HepG2 (cell line): ENCODE measurements at regions not wholly inside any gene's neighbourhood (a gene's known extent, or its start where the extent isn't known, plus 50 kb on each side); places are given as distances from the start of the nearest gene placed in this dataset.

Experiments used
- ATAC-seq: fragments of 200-7000 bp; cut with Tn5 transposase; 3 replicates; pipeline ENCODE4 v1.9.1; 2020; ENCODE audit warnings: mild to moderate bottlenecking, moderate library complexity
- BruUV-seq: library from RNA; stranded (reverse); fragments of 400-500 nt; replicated peaks from 2 replicates; lab custom pipeline; 2021; lab: Mats Ljungman, UMichigan
- CTCF ChIA-PET: fragments of 300-600 bp; formaldehyde crosslinking; extraction: SDS; loops from one replicate; lab custom pipeline; 2021; ENCODE audit warnings: low total read pairs, inconsistent platforms, low intra/inter-chr PET ratio; lab: Yijun Ruan, JAX
- POLR2A ChIA-PET: fragments of 350-600 bp; sonication (Branson Sonifier 250); formaldehyde crosslinking; loops from one replicate; lab custom pipeline; 2020; ENCODE audit warnings: antibody characterized with exemption, inconsistent platforms; lab: Yijun Ruan, JAX
- DNase-seq: peaks from one replicate; pipeline ENCODE4 v3.0.0-alpha.2; 2015; ENCODE audit warnings: low spot score
- FAIRE-seq: peaks from 3 replicates; lab custom pipeline; 2011; peaks lifted over from hg19 to GRCh38; lab: Jason Lieb, UNC
- H2AFZ ChIP-seq: one replicate; pipeline ENCODE4 v1.6.1; 2011; ENCODE audit warnings: low read length, inconsistent platforms
- H3K27ac ChIP-seq: fragments of 300-600 bp; 3 replicates; pipeline ENCODE4 v1.8.0; 2011; ENCODE audit warnings: mixed run types, mild to moderate bottlenecking, mixed read lengths, low read length, inconsistent platforms; ENCODE audit not compliant: insufficient read depth; ENCODE audit errors: extremely low read length
- H3K27me3 ChIP-seq, 2 experiments: fragments of 200-600 bp in 1 of 2; 2 replicates in 1 of 2; 3 replicates in 1 of 2; pipeline versions ENCODE4 v1.6.0 to v1.8.0; 2011; ENCODE audit warnings: low read length in 2 of 2, mild to moderate bottlenecking in 2 of 2, moderate library complexity in 2 of 2, inconsistent platforms in 1 of 2; ENCODE audit not compliant: insufficient read depth in 2 of 2, control insufficient read depth in 1 of 2
- H3K36me3 ChIP-seq, 2 experiments: fragments of 200-600 bp in 1 of 2; replicated peaks in 1 of 2; 2 replicates in 1 of 2; 3 replicates in 1 of 2; pipeline versions ENCODE4 v1.5.1 to v1.8.0; 2011; ENCODE audit warnings: low read length in 2 of 2, inconsistent platforms in 1 of 2; ENCODE audit not compliant: insufficient read depth in 2 of 2, control insufficient read depth in 1 of 2
- H3K4me1 ChIP-seq: 2 replicates; pipeline ENCODE4 v1.5.1; 2012; ENCODE audit warnings: low read length, inconsistent platforms; ENCODE audit not compliant: insufficient read depth
- H3K4me2 ChIP-seq: 2 replicates; pipeline ENCODE4 v1.6.0; 2011; ENCODE audit warnings: low read depth, low read length, inconsistent platforms
- H3K4me3 ChIP-seq, 3 experiments: fragments of 200-600 bp in 1 of 3; sonication (generic), shearing (Covaris generic) in 1 of 3; replicated peaks in 1 of 3; 2 replicates each; pipeline ENCODE4 v1.5.1; 2011 to 2016; ENCODE audit warnings: low read length in 3 of 3, inconsistent platforms in 2 of 3, low read depth in 2 of 3, mild to moderate bottlenecking in 2 of 3, control low read depth in 1 of 3, mixed read lengths in 1 of 3; ENCODE audit not compliant: insufficient read depth in 1 of 3
- H3K79me2 ChIP-seq: one replicate; pipeline ENCODE4 v1.6.1; 2011; ENCODE audit warnings: low read length, inconsistent platforms; ENCODE audit not compliant: insufficient read depth
- H3K9ac ChIP-seq: 2 replicates; pipeline ENCODE4 v1.6.0; 2011; ENCODE audit warnings: mild to moderate bottlenecking, low read depth, low read length, inconsistent platforms; ENCODE audit not compliant: insufficient read depth
- H3K9me3 ChIP-seq: 2 replicates; pipeline ENCODE4 v1.5.1; 2012; ENCODE audit warnings: mild to moderate bottlenecking, low read length
- H4K20me1 ChIP-seq: 2 replicates; pipeline ENCODE4 v1.6.0; 2011; ENCODE audit warnings: inconsistent platforms, mild to moderate bottlenecking, low read length, moderate library complexity; ENCODE audit not compliant: insufficient read depth
- ARNTL ChIP-seq: sonication (generic); formaldehyde crosslinking; IDR thresholded peaks from 2 replicates; pipeline ENCODE4 v1.4.0; 2020; ENCODE audit warnings: mild to moderate bottlenecking, missing genetic modification reagents
- CBX1 ChIP-seq: IDR thresholded peaks from one replicate; pipeline ENCODE4 v1.6.1; 2016; ENCODE audit warnings: antibody characterized with exemption, low read depth
- GABPB1 ChIP-seq: IDR thresholded peaks from 2 replicates; pipeline ENCODE4 v1.6.1; 2016; ENCODE audit warnings: mild to moderate bottlenecking, missing genetic modification reagents, moderate library complexity, missing compliant biosample characterization
- GPN1 ChIP-seq: sonication (generic); formaldehyde crosslinking; IDR thresholded peaks from 2 replicates; pipeline ENCODE4 v1.5.1; 2020; ENCODE audit warnings: missing genetic modification reagents, borderline replicate concordance
- GZF1 ChIP-seq: sonication (generic); formaldehyde crosslinking; IDR thresholded peaks from 2 replicates; pipeline ENCODE4 v1.5.1; 2020; ENCODE audit warnings: mild to moderate bottlenecking, missing genetic modification reagents
- HBP1 ChIP-seq: IDR thresholded peaks from 2 replicates; pipeline ENCODE4 v1.6.1; 2016; ENCODE audit warnings: low read depth, control low read depth
- IRF1 ChIP-seq: sonication (generic); formaldehyde crosslinking; IDR thresholded peaks from 2 replicates; pipeline ENCODE4 v1.4.0; 2020; ENCODE audit warnings: low read depth, mild to moderate bottlenecking, missing genetic modification reagents
- JUN ChIP-seq: sonication (generic); formaldehyde crosslinking; IDR thresholded peaks from 2 replicates; pipeline ENCODE4 v1.4.0; 2020; ENCODE audit warnings: mild to moderate bottlenecking, missing genetic modification reagents
- KDM5A ChIP-seq: fragments of 200-600 bp; sonication (generic); IDR thresholded peaks from 2 replicates; pipeline ENCODE4 v1.7.0; 2018; ENCODE audit warnings: antibody characterized with exemption, mild to moderate bottlenecking, low read length, borderline replicate concordance
- KLF15 ChIP-seq: sonication (generic); formaldehyde crosslinking; IDR thresholded peaks from 2 replicates; pipeline ENCODE4 v1.8.1; 2023; ENCODE audit warnings: borderline replicate concordance, mild to moderate bottlenecking, inconsistent platforms, missing genetic modification reagents, mixed read lengths
- NFE2L1 ChIP-seq: sonication (generic); formaldehyde crosslinking; IDR thresholded peaks from 2 replicates; pipeline ENCODE4 v1.4.0; 2020; ENCODE audit warnings: missing genetic modification reagents, mild to moderate bottlenecking, borderline replicate concordance
- RXRB ChIP-seq: IDR thresholded peaks from 2 replicates; pipeline ENCODE4 v1.6.1; 2016; ENCODE audit warnings: borderline replicate concordance, missing genetic modification reagents, missing compliant biosample characterization
- SIN3A ChIP-seq: IDR thresholded peaks from 2 replicates; pipeline ENCODE4 v1.6.1; 2011; ENCODE audit warnings: low read depth, mild to moderate bottlenecking, control low read depth, low read length, borderline replicate concordance
- SRY ChIP-seq: sonication (generic); formaldehyde crosslinking; IDR thresholded peaks from 2 replicates; pipeline ENCODE4 v1.8.0; 2022; ENCODE audit warnings: mild to moderate bottlenecking, missing genetic modification reagents
- ZNF10 ChIP-seq: sonication (generic); formaldehyde crosslinking; IDR thresholded peaks from 2 replicates; pipeline ENCODE4 v1.4.0; 2020; ENCODE audit warnings: mild to moderate bottlenecking, low read depth, missing genetic modification reagents, borderline replicate concordance
- ZNF276 ChIP-seq: sonication (generic); formaldehyde crosslinking; IDR thresholded peaks from 2 replicates; pipeline ENCODE4 v1.4.0; 2020; ENCODE audit warnings: mild to moderate bottlenecking, low read depth, missing genetic modification reagents
- ZNF501 ChIP-seq: sonication (generic); formaldehyde crosslinking; IDR thresholded peaks from 2 replicates; pipeline ENCODE4 v1.5.1; 2020; ENCODE audit warnings: mild to moderate bottlenecking, moderate library complexity, missing genetic modification reagents
- WGBS: methylation state at CpG from one replicate; pipeline ENCODE4 v1.1.6; 2017; ENCODE audit warnings: low lambda C conversion rate; 5-methylcytosine and 5-hydroxymethylcytosine counted together
- in situ Hi-C: cut with HindIII; loops from 2 replicates; pipeline ENCODE4 v1.10.0; 2017; ENCODE audit warnings: low pct_unique_long_range_greater_than_20kb; ENCODE audit not compliant: extremely low pct_ligation_motif_present
- intact Hi-C: fragments of 100-400 bp; cut with micrococcal nuclease; formaldehyde crosslinking; loops from one replicate; pipeline ENCODE4 v1.10.0; 2022; ENCODE audit not compliant: unreplicated experiment
- TF ChIP-seq, protein P1 (sequence below): sonication (generic); formaldehyde crosslinking; IDR thresholded peaks from 2 replicates; pipeline ENCODE4 v1.8.0; 2022; ENCODE audit warnings: mild to moderate bottlenecking, missing genetic modification reagents, moderate library complexity
- TF ChIP-seq, protein P2 (sequence below): sonication (generic); formaldehyde crosslinking; IDR thresholded peaks from 2 replicates; pipeline ENCODE4 v1.8.0; 2022; ENCODE audit warnings: mild to moderate bottlenecking, missing genetic modification reagents, borderline replicate concordance

GRCh38 chr11:57901278-57901677 lies 122.4 kb upstream of the OR9Q1 start (continued):
- TF ChIP-seq ARNTL (CRISPR knock-in tag) (no peak), ZNF10 (CRISPR knock-in tag) (no peak), CBX1 (no peak), HBP1 (CRISPR knock-in tag) (no peak)
- TF ChIP-seq, protein P1, sequence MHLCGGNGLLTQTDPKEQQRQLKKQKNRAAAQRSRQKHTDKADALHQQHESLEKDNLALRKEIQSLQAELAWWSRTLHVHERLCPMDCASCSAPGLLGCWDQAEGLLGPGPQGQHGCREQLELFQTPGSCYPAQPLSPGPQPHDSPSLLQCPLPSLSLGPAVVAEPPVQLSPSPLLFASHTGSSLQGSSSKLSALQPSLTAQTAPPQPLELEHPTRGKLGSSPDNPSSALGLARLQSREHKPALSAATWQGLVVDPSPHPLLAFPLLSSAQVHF (CRISPR knock-in tag) = no peak
- TF ChIP-seq, all 625 proteins: peak for 0

GRCh38 chr11:57901756-57902155 lies 121.9 kb upstream of the OR9Q1 start:
- Histone ChIP-seq H3K4me1 (no peaks in the 10 kb centered on the region; the same call in 1 of the 2 replicates), H3K9me3 (peaks cover 9% of the 10 kb centered on the region), H3K27ac (no peak overlapping the region), H3K27me3 (peaks cover 0 to 8% of the 10 kb centered on the region in 2 experiments; a peak in 2 of 5 replicates), H3K4me3 (no peak overlapping the region), H3K79me2 (no peaks in the 10 kb centered on the region), H3K36me3 (no peaks in the 10 kb centered on the region), H3K4me2 (no peak overlapping the region), H4K20me1 (no peaks in the 10 kb centered on the region), H3K9ac (no peak overlapping the region), H2AFZ (no peak overlapping the region)
- intact Hi-C loops = no loop called here
- ChIA-PET CTCF (no interaction called here), POLR2A (no interaction called here)
- no peak for DNase-seq
- in situ Hi-C loops = no loop called here
- WGBS = 17% methylated on average over 3 of the region's 5 CpGs
- FAIRE-seq = no peak
- BruUV-seq = no TSS peak
- no peak for ATAC-seq
- TF ChIP-seq IRF1 (CRISPR knock-in tag) = no peak
- TF ChIP-seq NFE2L1 = no peak
- no peak for TF ChIP-seq RXRB (CRISPR knock-in tag)
- no peak for TF ChIP-seq GPN1 (CRISPR knock-in tag)
- no peak for TF ChIP-seq JUN
- TF ChIP-seq ZNF501 (CRISPR knock-in tag) = no peak
- TF ChIP-seq, protein P2, sequence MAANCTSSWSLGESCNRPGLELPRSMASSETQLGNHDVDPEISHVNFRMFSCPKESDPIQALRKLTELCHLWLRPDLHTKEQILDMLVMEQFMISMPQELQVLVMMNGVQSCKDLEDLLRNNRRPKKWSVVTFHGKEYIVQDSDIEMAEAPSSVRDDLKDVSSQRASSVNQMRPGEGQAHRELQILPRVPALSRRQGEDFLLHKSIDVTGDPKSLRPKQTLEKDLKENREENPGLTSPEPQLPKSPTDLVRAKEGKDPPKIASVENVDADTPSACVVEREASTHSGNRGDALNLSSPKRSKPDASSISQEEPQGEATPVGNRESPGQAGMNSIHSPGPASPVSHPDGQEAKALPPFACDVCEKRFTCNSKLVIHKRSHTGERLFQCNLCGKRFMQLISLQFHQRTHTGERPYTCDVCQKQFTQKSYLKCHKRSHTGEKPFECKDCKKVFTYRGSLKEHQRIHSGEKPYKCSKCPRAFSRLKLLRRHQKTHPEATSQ = no peak
- TF ChIP-seq KDM5A = no peak
- no peak for TF ChIP-seq GZF1 (CRISPR knock-in tag)
- no peak for TF ChIP-seq ZNF276 (CRISPR knock-in tag)
- TF ChIP-seq SIN3A = no peak
- TF ChIP-seq GABPB1 = no peak
- TF ChIP-seq KLF15 (CRISPR knock-in tag) = no peak
- no peak for TF ChIP-seq SRY (CRISPR knock-in tag)
